Gastroesophageal sphincter (tissue), 4 donors: ENCODE measurements at regions not wholly inside any gene's neighbourhood (a gene's known extent, or its start where the extent isn't known, plus 50 kb on each side); places are given as distances from the start of the nearest gene placed in this dataset.

ENCODE experiments used
- ATAC-seq: fragments of 150-250 bp; one replicate; pipeline ENCODE4 v1.9.1; 2016; ENCODE audit warnings: mild to moderate bottlenecking, moderate library complexity
- H3K27ac ChIP-seq, 4 donors: fragments of 200-600 bp; sonication (generic) in 3 of 4; 1 replicate in 3 of 4; 2 replicates in 1 of 4; pipeline ENCODE4 v1.5.1; 2016 to 2019
- H3K27me3 ChIP-seq: fragments of 200-600 bp; sonication (generic); one replicate; pipeline ENCODE4 v1.5.1; 2019
- H3K36me3 ChIP-seq, 2 donors: fragments of 200-600 bp; sonication (generic); one replicate each; pipeline ENCODE4 v1.5.1; 2019; ENCODE audit warnings: control low read depth in 1 of 2
- H3K4me1 ChIP-seq, 3 donors: fragments of 200-600 bp; sonication (generic); 1 replicate in 2 of 3; 2 replicates in 1 of 3; pipeline ENCODE4 v1.5.1; 2016 to 2019; ENCODE audit warnings: control low read depth in 2 of 3
- H3K4me3 ChIP-seq, 2 donors: fragments of 200-600 bp; sonication (generic); one replicate each; pipeline ENCODE4 v1.5.1; 2019; ENCODE audit warnings: mild to moderate bottlenecking in 1 of 2, moderate library complexity in 1 of 2
- H3K9me3 ChIP-seq, 3 donors: fragments of 200-600 bp; sonication (generic); one replicate each; pipeline ENCODE4 v1.5.1; 2017 to 2019; ENCODE audit warnings: control low read depth in 2 of 3
- CTCF ChIP-seq, 4 experiments: fragments of 200-600 bp in 2 of 4; fragments of 450-650 bp in 2 of 4; sonication (generic) in 1 of 4; IDR thresholded peaks; one replicate each; pipeline ENCODE4 v1.5.1; 2017 to 2019; ENCODE audit warnings: antibody characterized with exemption in 4 of 4, mild to moderate bottlenecking in 2 of 4, moderate library complexity in 2 of 4
- EP300 ChIP-seq: sonication (generic); formaldehyde crosslinking; IDR thresholded peaks from one replicate; pipeline ENCODE4 v1.6.1; 2017; ENCODE audit warnings: antibody characterized with exemption, mild to moderate bottlenecking
- POLR2A ChIP-seq, 2 donors: fragments of 450-650 bp; IDR thresholded peaks; one replicate each; pipeline ENCODE4 v1.6.1; 2017; ENCODE audit warnings: antibody characterized with exemption in 2 of 2, mild to moderate bottlenecking in 2 of 2, moderate library complexity in 1 of 2
- POLR2AphosphoS5 ChIP-seq: sonication (generic); formaldehyde crosslinking; IDR thresholded peaks from one replicate; pipeline ENCODE4 v1.6.1; 2017; ENCODE audit warnings: antibody characterized with exemption
- WGBS, 2 donors: methylation state at CpG; one replicate each; pipeline ENCODE4 v1.1.5; 2018; ENCODE audit warnings: low coverage in 1 of 2; 5-methylcytosine and 5-hydroxymethylcytosine counted together

- no peak for TF ChIP-seq POLR2A (IDR thresholded peaks at IDR 0.05)
- TF ChIP-seq CTCF (IDR thresholded peaks at IDR 0.05), result no peak
- TF ChIP-seq POLR2AphosphoS5, result no peak
- TF ChIP-seq EP300, result no peak
- no peak for ATAC-seq
- Histone ChIP-seq H3K27ac (peak overlapping the region in 3 of 4 donors; percentile 55 to 80 (median 55)), H3K4me1 (peaks cover 0 to 60% (median 11%) of the 10 kb centered on the region in 3 donors), H3K36me3 (no peaks in the 10 kb centered on the region), H3K27me3 (no peaks in the 10 kb centered on the region), H3K9me3 (peaks cover 0 to 7% (median 0%) of the 10 kb centered on the region in 3 donors), H3K4me3 (no peak overlapping the region)
- 67 to 81% methylated on average over 6 of the region's 8 CpGs for WGBS, 2 donors
Observed at GRCh38 chr11:12321217-12321937, 56.0 kb upstream of the PARVA start.

GRCh38 chr11:12324585-12324984, 52.8 kb upstream of the PARVA start:
- TF ChIP-seq CTCF (IDR thresholded peaks at IDR 0.05) (no peak), EP300 (no peak), POLR2AphosphoS5 (no peak), POLR2A (IDR thresholded peaks at IDR 0.05) (no peak)
- H3K27me3 ChIP-seq, result no peaks in the 10 kb centered on the region
- H3K27ac ChIP-seq, result no peak overlapping the region
- WGBS, 2 donors, result 83 to 100% methylated on average over 3 of the region's 3 CpGs
- H3K36me3 ChIP-seq, result no peaks in the 10 kb centered on the region
- H3K4me1 ChIP-seq, result peaks cover 3 to 60% (median 11%) of the 10 kb centered on the region in 3 donors
- no peaks in the 10 kb centered on the region for H3K9me3 ChIP-seq
- no peak for ATAC-seq
- no peak overlapping the region for H3K4me3 ChIP-seq
